Activated T-cell treated with anti-CD3 and anti-CD28 coated beads, Interleukin-2, amount 50 U/mL, for 1 hour (primary cell): ENCODE measurements at regions not wholly inside any gene's neighbourhood (a gene's known extent, or its start where the extent isn't known, plus 50 kb on each side); places are given as distances from the start of the nearest gene placed in this dataset.

ENCODE experiments used
- DNase-seq: peaks from one replicate; pipeline ENCODE4 v3.0.0-alpha.2; 2020

DNA sequence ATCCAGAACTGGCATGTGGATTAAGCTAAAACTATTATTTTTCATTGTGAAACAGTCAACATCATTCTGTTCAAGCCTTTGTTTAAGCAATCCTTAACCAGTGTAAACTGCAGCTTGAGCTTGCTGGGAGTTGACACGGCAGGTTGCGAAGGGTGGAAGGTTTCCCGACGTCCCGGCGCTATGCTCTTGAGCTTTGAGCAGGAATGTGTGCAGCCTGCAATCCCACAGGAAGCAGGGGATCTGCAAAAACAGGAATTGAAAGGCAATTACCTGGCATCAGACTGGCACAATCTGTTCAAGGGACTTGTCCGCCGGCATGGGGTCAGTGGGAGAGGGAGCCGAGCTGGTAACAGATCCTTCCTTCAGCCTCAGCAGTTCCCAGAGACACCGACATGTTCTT is 586.7 kb upstream of the SGCG start:
- no peak for DNase-seq

DNA sequence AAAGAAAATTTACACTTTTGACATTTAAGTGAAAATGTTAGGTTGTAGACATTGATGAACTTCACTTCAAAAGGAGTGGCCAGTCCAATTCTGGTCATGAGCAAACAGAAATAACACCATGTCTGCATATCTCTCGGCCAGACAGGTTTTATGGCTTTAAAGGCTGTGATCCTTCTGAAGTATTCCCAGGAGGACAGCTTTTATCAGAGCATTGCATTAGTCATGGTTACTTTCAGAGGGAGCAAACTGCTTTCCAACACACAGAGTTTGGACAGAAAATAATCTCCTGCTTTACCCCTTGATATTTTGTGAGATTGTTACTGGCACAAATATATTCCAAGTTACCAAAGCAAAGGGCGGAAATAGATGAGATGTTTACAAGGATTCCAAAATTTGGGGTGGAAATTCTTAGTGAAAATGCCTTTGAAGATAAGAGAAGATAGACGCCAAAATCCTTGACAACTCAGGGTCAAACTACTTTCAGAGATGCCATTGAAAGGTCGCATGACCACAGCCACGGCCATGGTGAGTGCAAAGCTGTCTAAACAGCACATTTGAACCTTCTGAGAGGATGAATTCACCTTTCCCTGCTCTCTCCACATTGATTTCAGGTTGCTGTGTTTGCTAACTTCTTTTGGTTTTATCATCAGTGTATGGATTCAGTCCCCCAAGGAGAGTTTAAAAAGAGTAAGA is 584.5 kb upstream of the SGCG start:
- no peak for DNase-seq

DNA sequence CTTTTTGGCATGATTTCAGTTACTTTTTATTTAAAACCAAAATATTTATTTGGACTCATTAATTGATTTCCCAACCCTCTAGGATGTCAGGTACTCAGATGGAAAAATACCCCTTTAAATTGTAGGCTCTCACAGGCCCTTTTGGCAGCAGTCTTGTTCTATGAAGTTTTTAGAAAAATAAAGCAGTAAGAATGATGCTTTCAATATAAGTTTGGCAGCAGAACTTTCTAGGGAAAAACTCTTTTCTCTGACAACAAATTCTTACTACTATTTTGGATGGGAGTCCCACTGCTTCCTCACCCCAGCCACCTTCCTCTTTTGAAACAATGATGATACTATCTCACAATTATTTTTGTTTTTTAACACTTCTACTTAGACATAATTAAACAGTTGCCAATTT is 581.6 kb upstream of the SGCG start:
- no peak for DNase-seq

- DNase-seq: no peak
These were observed 562.8 kb upstream of the SGCG start for GRCh38 chr13:22618002-22618401.

GRCh38 chr13:22625691-22626090 is 555.1 kb upstream of the SGCG start:
- DNase-seq: no peak

DNA sequence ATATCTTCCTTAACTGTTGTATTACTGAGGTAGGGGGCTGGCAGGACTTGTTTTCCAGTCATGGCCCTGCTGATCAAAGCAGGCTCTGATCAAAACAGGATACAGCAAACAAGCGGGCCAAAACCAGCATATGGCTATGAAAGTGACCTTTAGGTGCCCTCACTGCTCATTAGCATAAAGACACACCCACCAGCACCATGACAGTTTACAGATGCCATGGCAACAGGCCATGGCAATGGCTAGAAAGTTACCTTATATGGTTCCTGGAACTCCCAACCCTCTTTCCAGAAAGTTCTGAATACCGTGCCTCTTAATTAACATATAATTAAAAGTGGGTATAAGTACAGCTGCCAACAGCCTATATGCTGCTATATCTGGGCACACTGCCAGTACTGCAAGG is 551.4 kb upstream of the SGCG start:
- no peak for DNase-seq

- DNase-seq: no peak
These were observed 538.7 kb upstream of the SGCG start for GRCh38 chr13:22642088-22642487.

- no peak for DNase-seq
These were observed 535.8 kb upstream of the SGCG start for GRCh38 chr13:22644941-22645340.

GRCh38 chr13:22647156-22647850 is 533.5 kb upstream of the SGCG start:
- DNase-seq: no peak

DNA sequence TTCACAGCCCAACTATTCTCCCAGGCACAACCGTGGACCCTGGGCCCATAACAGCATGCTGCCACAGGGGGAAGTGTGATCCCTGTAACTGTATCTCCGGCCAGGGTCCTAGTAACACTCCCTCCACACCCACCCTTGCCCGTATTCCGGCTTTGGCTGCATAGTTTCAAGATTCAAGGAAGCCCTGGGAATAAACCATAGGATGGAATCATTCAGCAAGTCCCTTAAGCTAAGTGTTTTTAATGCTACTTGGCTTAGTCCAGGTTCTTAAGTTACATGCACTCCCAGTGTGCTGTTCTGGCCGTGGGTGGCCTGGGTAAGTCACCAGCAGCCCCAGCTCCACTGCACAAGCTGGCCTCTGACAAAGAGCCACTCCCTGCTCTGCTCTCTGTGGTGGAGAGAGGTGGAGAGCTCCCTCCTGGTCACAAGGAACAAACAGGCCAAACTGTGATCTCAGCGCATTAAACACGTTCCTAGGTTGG is 532.4 kb upstream of the SGCG start:
- no peak for DNase-seq

DNA sequence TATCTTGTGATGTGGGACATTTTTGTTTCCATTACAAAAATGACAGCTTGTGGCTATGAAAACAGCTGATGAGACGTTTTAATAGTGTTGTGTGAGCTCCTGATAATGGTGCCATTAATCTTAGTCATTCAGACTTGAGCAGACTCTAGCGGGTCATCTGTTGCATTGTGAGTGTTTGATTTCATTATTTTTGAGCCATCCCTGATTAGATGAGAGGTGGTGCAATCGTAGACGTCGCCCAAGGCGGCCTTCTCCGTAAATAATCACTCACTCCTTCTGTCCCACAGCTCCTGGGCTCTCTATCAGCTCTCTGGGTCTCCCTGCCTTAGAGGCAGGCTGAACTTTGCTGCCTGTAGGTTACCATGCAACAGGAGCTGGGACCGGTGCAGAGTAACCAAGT is 528.0 kb upstream of the SGCG start:
- DNase-seq: no peak

DNA sequence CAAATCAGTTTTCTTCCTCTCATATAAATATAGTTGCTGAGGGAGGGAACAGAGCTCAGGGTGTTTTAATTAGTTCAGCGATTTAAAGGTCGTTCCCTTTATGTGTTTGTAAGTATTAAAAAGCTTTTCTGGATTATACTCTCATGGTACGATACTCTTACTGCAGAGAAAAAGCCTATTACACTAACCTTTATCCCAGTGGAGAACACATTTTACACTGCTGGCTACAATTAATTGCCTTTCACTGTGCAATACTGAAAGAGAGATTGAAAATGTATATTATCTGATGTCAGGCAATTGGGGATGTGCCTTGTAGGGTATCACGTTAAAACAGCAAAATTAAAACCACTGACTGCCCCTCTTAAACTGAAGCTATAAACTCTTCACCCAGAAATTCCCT is 526.9 kb upstream of the SGCG start:
- DNase-seq: no peak

DNA sequence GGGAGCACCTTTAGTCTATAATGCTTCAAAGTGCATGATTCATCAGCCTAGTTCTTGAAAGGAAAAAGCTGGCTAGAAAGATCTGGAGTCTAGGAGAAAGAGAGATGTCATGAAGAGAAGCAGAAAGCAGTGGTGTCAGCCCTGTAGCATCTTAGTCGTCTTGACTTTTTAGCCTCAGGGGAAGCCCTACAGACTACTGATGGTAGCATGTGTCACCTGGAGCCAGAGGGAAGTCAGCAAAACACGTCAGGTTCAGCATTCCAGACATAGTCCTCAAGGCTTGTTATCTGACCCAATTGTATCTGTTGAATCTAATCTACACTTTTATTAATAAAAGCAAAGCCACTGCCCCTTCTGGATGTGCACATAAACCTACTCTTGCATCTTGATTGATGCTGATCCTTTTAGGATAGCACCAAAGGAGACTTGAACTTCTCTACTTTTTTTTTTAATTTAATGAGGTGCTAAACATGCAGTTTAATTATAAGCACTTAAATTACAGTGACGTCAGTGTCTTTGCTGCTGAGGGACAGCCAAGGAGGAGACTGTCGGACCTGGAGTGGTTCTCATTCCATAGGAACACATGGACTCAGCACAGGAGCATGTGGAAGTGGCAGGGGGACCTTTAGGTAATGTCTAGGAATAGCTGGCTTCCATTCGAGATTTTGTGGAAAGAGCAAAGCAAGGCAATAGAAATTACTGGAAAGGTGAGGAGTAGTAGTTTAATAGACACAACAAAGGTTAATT is 525.5 kb upstream of the SGCG start:
- DNase-seq: no peak

GRCh38 chr13:22662771-22663170 is 518.0 kb upstream of the SGCG start:
- no peak for DNase-seq

- no peak for DNase-seq
These were observed 515.3 kb upstream of the SGCG start for GRCh38 chr13:22665506-22665905.

DNA sequence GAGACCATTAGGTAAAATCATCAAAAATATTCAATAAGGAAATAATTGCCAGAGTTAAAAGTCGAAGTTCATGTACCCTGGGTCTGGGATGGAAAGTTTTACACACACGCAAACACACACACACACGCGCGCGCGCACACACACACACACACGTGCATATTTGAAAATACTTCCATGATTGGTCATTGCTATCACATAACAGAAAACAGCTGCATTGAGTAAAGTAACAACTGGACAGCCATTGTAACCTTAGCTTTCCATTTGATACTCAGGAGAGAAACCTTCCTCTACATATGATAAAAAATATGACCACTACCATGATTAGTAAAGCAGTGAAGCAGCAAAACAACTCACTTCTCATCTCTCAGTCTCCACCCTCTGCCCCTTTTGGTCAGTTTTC is 490.0 kb upstream of the SGCG start:
- DNase-seq: no peak

DNA sequence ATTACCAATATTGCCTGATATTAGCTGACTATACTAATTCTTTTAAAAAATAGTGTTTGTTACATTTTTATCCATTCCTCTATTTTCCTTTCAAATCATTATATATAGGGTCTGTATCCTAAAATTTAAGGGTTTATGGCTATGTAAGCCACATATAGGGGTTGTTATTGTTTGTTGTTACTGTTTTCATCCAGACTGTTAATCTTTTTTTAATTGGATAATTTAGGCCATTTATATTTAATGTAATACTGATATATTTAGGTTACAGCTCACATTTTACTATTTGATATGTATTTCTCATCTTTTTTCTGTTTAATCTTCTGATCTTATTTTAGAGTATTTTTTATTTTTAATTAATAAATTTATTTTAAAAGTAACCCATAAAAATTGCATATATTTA is 487.1 kb upstream of the SGCG start:
- DNase-seq: no peak

DNA sequence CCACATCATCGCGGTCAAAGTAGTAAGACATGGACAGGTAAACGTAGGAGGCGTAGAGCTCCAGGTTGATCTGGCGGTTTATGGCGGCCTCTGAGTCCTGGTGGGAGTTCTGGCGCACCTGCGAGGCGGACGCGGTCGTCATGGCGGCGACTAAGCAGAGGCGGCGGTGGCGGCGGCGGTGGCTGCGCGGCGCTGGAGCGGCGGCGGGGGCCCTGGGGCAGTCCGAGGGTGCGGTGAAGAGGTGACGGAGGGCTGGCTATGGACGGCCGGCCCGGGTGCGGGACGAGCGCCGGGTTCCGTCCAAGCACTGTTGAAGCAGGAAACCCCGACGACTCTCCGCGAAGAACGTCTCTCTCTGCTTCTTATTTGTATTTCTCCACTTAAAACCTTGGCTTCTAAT is 484.3 kb upstream of the SGCG start:
- DNase-seq: no peak

- no peak for DNase-seq
These were observed 482.3 kb upstream of the SGCG start for GRCh38 chr13:22698467-22698866.

GRCh38 chr13:22700246-22700887 is 480.4 kb upstream of the SGCG start:
- no peak for DNase-seq

DNA sequence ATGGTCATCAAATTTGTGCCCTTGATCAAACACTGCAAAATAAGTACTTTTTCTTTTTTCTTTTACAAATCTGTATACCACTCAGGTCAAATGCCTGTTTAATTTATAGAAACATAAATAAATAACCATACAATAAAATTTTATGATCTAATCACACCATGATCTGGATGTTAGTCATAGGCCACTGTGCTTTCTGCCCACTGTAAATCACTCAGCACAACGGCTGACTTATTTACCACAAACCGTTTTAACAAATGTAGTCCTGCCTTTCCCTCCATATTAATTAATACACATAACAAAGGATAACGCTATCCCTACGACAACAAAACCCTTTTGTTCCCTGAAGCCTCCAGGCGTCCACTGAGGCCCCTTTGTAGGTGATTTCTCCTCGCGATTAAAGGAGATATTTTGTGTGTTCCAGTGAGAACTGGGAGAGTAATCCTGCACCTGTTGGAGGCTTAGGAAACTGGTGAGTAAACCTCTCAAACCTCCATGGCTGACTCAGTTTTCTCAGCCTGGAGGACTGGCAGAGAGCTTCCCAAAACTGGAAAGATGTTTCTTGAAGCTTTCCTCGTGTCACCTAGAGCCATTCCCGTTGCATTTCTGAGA is 477.1 kb upstream of the SGCG start:
- no peak for DNase-seq

DNA sequence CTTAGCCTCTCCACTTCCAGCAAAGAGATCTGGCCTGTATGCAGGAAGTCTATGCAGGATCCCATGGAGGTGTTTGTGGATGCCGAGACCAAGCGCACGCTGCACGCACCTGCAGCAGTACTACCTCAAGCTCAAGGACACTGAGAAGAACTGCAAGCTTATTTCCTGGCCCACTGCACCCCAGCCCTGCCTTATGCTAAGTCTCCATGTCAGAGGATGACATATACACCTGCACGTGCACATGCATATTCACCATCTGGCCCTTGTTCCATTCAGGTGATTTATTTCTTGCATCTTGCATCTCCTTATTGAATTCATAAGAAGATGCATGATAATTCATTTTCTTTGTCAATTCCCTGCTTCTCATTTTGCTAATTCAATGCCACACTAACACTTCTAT is 472.8 kb upstream of the SGCG start:
- no peak for DNase-seq

GRCh38 chr13:22717036-22717435 is 463.7 kb upstream of the SGCG start:
- no peak for DNase-seq
